NCI-H82 treated with DMSO at 0.1 percent for 48 hours (cell line): ENCODE measurements at regions not wholly inside any gene's neighbourhood (a gene's known extent, or its start where the extent isn't known, plus 50 kb on each side); places are given as distances from the start of the nearest gene placed in this dataset.

Source experiments
- DNase-seq: peaks from one replicate; lab custom pipeline; 2025; ENCODE audit not compliant: unreplicated experiment; lab: John Stamatoyannopoulos, UW

- no peak for DNase-seq
These were observed 358.4 kb upstream of the NR2F2 start for GRCh38 chr15:95972041-95972553.

GRCh38 chr15:95972812-95973211, 357.7 kb upstream of the NR2F2 start:
- no peak for DNase-seq

- DNase-seq: no peak
These were observed 356.8 kb upstream of the NR2F2 start for GRCh38 chr15:95973566-95974256.

GRCh38 chr15:95975212-95975611, 355.3 kb upstream of the NR2F2 start:
- no peak for DNase-seq

- DNase-seq: no peak
These were observed 351.2 kb upstream of the NR2F2 start for GRCh38 chr15:95979286-95979685.

GRCh38 chr15:95981209-95981608, 349.3 kb upstream of the NR2F2 start:
- no peak for DNase-seq

GRCh38 chr15:95987299-95987698, 343.2 kb upstream of the NR2F2 start:
- no peak for DNase-seq

GRCh38 chr15:95987886-95988573, 342.5 kb upstream of the NR2F2 start:
- DNase-seq: no peak

- no peak for DNase-seq
These were observed 342.0 kb upstream of the NR2F2 start for GRCh38 chr15:95988574-95988887.

GRCh38 chr15:95989392-95989791, 341.1 kb upstream of the NR2F2 start:
- DNase-seq: no peak

GRCh38 chr15:95990833-95991232, 339.7 kb upstream of the NR2F2 start:
- DNase-seq: no peak

GRCh38 chr15:95994418-95994817, 336.1 kb upstream of the NR2F2 start:
- no peak for DNase-seq

- no peak for DNase-seq
These were observed 334.9 kb upstream of the NR2F2 start for GRCh38 chr15:95995375-95996168.

GRCh38 chr15:95996494-95996893, 334.0 kb upstream of the NR2F2 start:
- DNase-seq: no peak

- no peak for DNase-seq
These were observed 331.6 kb upstream of the NR2F2 start for GRCh38 chr15:95998935-95999334.

- no peak for DNase-seq
These were observed 327.3 kb upstream of the NR2F2 start for GRCh38 chr15:96002890-96003859.

- no peak for DNase-seq
These were observed 324.6 kb upstream of the NR2F2 start for GRCh38 chr15:96005906-96006305.

- DNase-seq: no peak
These were observed 319.4 kb upstream of the NR2F2 start for GRCh38 chr15:96011136-96011535.

- DNase-seq: no peak
These were observed 315.6 kb upstream of the NR2F2 start for GRCh38 chr15:96014939-96015338.

- DNase-seq: no peak
These were observed 311.4 kb upstream of the NR2F2 start for GRCh38 chr15:96019114-96019513.

- DNase-seq: no peak
These were observed 310.4 kb upstream of the NR2F2 start for GRCh38 chr15:96020133-96020532.
